Right atrium auricular region (tissue), 2 donors: ENCODE measurements at regions not wholly inside any gene's neighbourhood (a gene's known extent, or its start where the extent isn't known, plus 50 kb on each side); places are given as distances from the start of the nearest gene placed in this dataset.

ENCODE experiments used
- DNase-seq: peaks from one replicate; pipeline ENCODE4 v3.0.0-alpha.2; 2019; ENCODE audit warnings: low spot score
- H3K27ac ChIP-seq, 2 donors: fragments of 200-600 bp; sonication (generic); 1 replicate in 1 of 2; 2 replicates in 1 of 2; pipeline ENCODE4 v1.5.1; 2016 to 2019
- H3K27me3 ChIP-seq, 2 donors: fragments of 200-600 bp; sonication (generic); one replicate each; pipeline versions ENCODE4 v1.5.1 to v1.6.0; 2017 to 2019
- H3K36me3 ChIP-seq: fragments of 200-600 bp; sonication (generic); one replicate; pipeline ENCODE4 v1.5.1; 2016
- H3K4me1 ChIP-seq, 2 donors: fragments of 200-600 bp; sonication (generic); one replicate each; pipeline versions ENCODE4 v1.5.1 to v1.6.0; 2017 to 2019
- H3K4me3 ChIP-seq, 2 donors: fragments of 200-600 bp; sonication (generic); 1 replicate in 1 of 2; 2 replicates in 1 of 2; pipeline ENCODE4 v1.5.1; 2017 to 2019; ENCODE audit warnings: mild to moderate bottlenecking in 1 of 2, moderate library complexity in 1 of 2
- H3K9me3 ChIP-seq, 2 donors: fragments of 200-600 bp; sonication (generic); one replicate each; pipeline ENCODE4 v1.5.1; 2019
- TF ChIP-seq, protein P1 (sequence below), 2 donors: fragments of 200-600 bp; sonication (generic); IDR thresholded peaks; one replicate each; pipeline ENCODE4 v1.5.1; 2019; ENCODE audit warnings: antibody characterized with exemption in 2 of 2

GRCh38 chr14:51516706-51517395, 134.9 kb upstream of the FRMD6 start:
- Histone ChIP-seq H3K4me3 (no peak overlapping the region), H3K9me3 (peaks cover 0 to 2% of the 10 kb centered on the region in 2 donors), H3K27ac (no peak overlapping the region), H3K27me3 (no peaks in the 10 kb centered on the region), H3K36me3 (no peaks in the 10 kb centered on the region), H3K4me1 (no peaks in the 10 kb centered on the region)
- DNase-seq = no peak
- TF ChIP-seq, protein P1, sequence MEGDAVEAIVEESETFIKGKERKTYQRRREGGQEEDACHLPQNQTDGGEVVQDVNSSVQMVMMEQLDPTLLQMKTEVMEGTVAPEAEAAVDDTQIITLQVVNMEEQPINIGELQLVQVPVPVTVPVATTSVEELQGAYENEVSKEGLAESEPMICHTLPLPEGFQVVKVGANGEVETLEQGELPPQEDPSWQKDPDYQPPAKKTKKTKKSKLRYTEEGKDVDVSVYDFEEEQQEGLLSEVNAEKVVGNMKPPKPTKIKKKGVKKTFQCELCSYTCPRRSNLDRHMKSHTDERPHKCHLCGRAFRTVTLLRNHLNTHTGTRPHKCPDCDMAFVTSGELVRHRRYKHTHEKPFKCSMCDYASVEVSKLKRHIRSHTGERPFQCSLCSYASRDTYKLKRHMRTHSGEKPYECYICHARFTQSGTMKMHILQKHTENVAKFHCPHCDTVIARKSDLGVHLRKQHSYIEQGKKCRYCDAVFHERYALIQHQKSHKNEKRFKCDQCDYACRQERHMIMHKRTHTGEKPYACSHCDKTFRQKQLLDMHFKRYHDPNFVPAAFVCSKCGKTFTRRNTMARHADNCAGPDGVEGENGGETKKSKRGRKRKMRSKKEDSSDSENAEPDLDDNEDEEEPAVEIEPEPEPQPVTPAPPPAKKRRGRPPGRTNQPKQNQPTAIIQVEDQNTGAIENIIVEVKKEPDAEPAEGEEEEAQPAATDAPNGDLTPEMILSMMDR (IDR thresholded peaks at IDR 0.05) = no peak

DNA sequence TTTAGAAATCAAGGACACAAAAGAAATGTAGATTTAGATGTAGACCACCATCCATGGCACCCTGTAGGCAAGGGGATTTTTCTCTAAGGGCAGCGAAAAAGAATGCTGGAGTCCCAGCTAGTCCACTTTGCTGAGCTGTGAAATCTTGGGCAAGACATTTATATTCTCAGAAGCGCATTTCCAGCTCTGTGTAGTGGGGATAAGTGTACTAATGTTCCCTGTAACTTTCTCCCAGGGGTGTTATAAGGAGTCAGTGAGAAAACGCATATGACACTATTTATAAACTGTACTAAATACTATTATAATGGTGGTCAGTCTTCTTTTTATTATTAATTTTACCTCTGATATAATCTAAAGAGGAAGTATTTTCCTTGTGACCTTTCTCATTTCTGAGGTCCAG, 133.4 kb upstream of the FRMD6 start:
- no peak overlapping the region for H3K4me3 ChIP-seq
- no peaks in the 10 kb centered on the region for H3K36me3 ChIP-seq
- TF ChIP-seq, protein P1 (IDR thresholded peaks at IDR 0.05) = no peak
- H3K27me3 ChIP-seq = no peaks in the 10 kb centered on the region
- no peak for DNase-seq
- H3K4me1 ChIP-seq = no peaks in the 10 kb centered on the region
- H3K9me3 ChIP-seq = peaks cover 0 to 10% of the 10 kb centered on the region in 2 donors
- no peak overlapping the region for H3K27ac ChIP-seq

- Histone ChIP-seq H3K36me3 (no peaks in the 10 kb centered on the region), H3K4me3 (no peak overlapping the region), H3K9me3 (peaks cover 0 to 10% of the 10 kb centered on the region in 2 donors), H3K27ac (no peak overlapping the region), H3K4me1 (no peaks in the 10 kb centered on the region), H3K27me3 (no peaks in the 10 kb centered on the region)
- TF ChIP-seq, protein P1 (IDR thresholded peaks at IDR 0.05) = no peak
- no peak for DNase-seq
These were observed 133.0 kb upstream of the FRMD6 start for GRCh38 chr14:51518711-51519110.

DNA sequence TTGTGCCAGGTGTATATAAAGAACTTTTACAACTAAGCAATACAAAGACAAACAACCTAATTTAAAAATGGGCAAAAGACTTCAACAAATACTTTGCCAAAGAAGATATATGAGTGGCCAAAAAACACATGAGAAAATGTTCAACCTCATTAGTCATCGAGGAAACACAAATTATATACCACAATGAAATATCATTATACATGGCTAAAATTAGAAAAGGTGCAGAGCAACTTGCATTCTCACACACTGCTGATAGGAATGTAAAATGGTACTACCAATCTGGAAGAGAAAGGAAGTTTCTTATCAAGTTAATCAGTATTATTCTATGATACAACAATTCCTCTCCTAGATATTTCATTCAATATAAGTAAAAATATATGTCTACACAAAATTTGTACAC, 131.6 kb upstream of the FRMD6 start:
- Histone ChIP-seq H3K36me3 (no peaks in the 10 kb centered on the region), H3K9me3 (peaks cover 0 to 10% of the 10 kb centered on the region in 2 donors), H3K27ac (no peak overlapping the region), H3K4me3 (no peak overlapping the region), H3K27me3 (no peaks in the 10 kb centered on the region), H3K4me1 (no peaks in the 10 kb centered on the region)
- TF ChIP-seq, protein P1 (IDR thresholded peaks at IDR 0.05) = no peak
- no peak for DNase-seq

DNA sequence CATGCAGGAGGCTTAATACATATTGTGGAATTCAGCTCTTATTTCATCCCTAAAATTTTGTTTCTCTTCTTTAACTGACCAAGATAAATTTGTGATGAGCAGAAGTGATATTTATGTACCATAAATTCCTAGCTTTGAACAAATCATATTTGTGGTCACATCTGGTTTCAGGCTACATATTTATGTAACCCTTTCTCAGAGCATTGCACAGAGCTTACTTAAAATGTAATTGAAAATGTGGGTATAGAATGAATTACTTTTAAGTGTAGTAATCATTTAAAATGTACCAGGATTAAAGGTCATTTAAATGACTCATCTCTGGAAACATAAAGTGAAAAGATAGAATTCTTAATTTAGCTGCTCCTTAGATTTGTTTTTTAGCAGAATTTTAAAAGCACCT, 129.9 kb upstream of the FRMD6 start:
- TF ChIP-seq, protein P1 (IDR thresholded peaks at IDR 0.05) = no peak
- no peaks in the 10 kb centered on the region for H3K4me1 ChIP-seq
- peaks cover 0 to 10% of the 10 kb centered on the region in 2 donors for H3K9me3 ChIP-seq
- no peak overlapping the region for H3K27ac ChIP-seq
- DNase-seq = no peak
- no peaks in the 10 kb centered on the region for H3K36me3 ChIP-seq
- H3K27me3 ChIP-seq = no peaks in the 10 kb centered on the region
- no peak overlapping the region for H3K4me3 ChIP-seq

GRCh38 chr14:51523243-51523642, 128.5 kb upstream of the FRMD6 start:
- no peak overlapping the region for H3K27ac ChIP-seq
- no peak for DNase-seq
- H3K36me3 ChIP-seq = no peaks in the 10 kb centered on the region
- H3K4me3 ChIP-seq = no peak overlapping the region
- H3K9me3 ChIP-seq = peaks cover 0 to 10% of the 10 kb centered on the region in 2 donors
- TF ChIP-seq, protein P1 (IDR thresholded peaks at IDR 0.05) = no peak
- H3K4me1 ChIP-seq = no peaks in the 10 kb centered on the region
- H3K27me3 ChIP-seq = no peaks in the 10 kb centered on the region
